ENCODE measurements at regions not wholly inside any gene's neighbourhood (a gene's known extent, or its start where the extent isn't known, plus 50 kb on each side); places are given as distances from the start of the nearest gene placed in this dataset.

GRCh38 chr6:147911686-147912085, 403.2 kb downstream of the SAMD5 start:
- no peak for TF ChIP-seq CTCF (IDR thresholded peaks at IDR 0.05; ENCODE audit: insufficient read depth, low read length, severe bottlenecking)
- Histone ChIP-seq H3K27me3 (ENCODE audit: control insufficient read depth, insufficient read depth, low read length) (no peaks in the 10 kb centered on the region), H3K36me3 (ENCODE audit: control insufficient read depth, insufficient read depth, low read length) (no peaks in the 10 kb centered on the region), H3K4me3 (ENCODE audit: low read depth, low read length) (no peak overlapping the region)
- DNase-seq (ENCODE audit: low read depth), result no peak
- FAIRE-seq, result no peak

DNA sequence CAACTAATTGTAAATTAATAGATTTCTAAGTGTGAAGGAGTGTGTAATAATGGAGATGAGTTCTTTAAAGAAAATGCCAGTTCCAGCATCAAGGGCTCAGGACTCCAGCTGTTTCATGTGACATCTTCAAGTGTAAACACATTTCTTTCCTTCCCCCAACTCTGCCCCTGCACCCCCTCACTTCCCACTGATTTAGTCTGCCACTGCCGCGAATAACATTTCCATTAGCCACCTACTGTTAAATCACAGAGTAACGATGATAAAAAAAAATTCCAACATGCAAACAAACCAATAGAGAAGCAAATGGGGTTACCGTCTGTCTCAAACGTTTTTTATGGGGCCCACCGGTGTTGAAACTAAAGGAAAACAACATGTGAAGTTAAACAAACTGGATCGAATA, 414.3 kb downstream of the SAMD5 start:
- Histone ChIP-seq H3K27me3 (ENCODE audit: control insufficient read depth, insufficient read depth, low read length) (no peaks in the 10 kb centered on the region), H3K36me3 (ENCODE audit: control insufficient read depth, insufficient read depth, low read length) (no peaks in the 10 kb centered on the region), H3K4me3 (ENCODE audit: low read depth, low read length) (no peak overlapping the region)
- no peak for DNase-seq (ENCODE audit: low read depth)
- TF ChIP-seq CTCF (IDR thresholded peaks at IDR 0.05; ENCODE audit: insufficient read depth, low read length, severe bottlenecking), result no peak
- FAIRE-seq, result no peak

- DNase-seq (ENCODE audit: low read depth) (no peak), FAIRE-seq (no peak)
- no peak overlapping the region for H3K4me3 ChIP-seq (ENCODE audit: low read depth, low read length)
- no peak for TF ChIP-seq CTCF (IDR thresholded peaks at IDR 0.05; ENCODE audit: insufficient read depth, low read length, severe bottlenecking)
- H3K36me3 ChIP-seq (ENCODE audit: control insufficient read depth, insufficient read depth, low read length), result no peaks in the 10 kb centered on the region
- H3K27me3 ChIP-seq (ENCODE audit: control insufficient read depth, insufficient read depth, low read length), result no peaks in the 10 kb centered on the region
These were observed 416.1 kb downstream of the SAMD5 start for GRCh38 chr6:147924598-147924997.

GRCh38 chr6:147925826-147926225, 416.8 kb upstream of the SASH1 start:
- no peak for FAIRE-seq
- H3K4me3 ChIP-seq (ENCODE audit: low read depth, low read length), result no peak overlapping the region

GRCh38 chr6:147930745-147931144, 411.9 kb upstream of the SASH1 start:
- peak; percentile 68 for DNase-seq (ENCODE audit: low read depth)
- no peak for FAIRE-seq
- no peak overlapping the region for H3K4me3 ChIP-seq (ENCODE audit: low read depth, low read length)
- H3K27me3 ChIP-seq (ENCODE audit: control insufficient read depth, insufficient read depth, low read length), result no peaks in the 10 kb centered on the region
- no peak for TF ChIP-seq CTCF (IDR thresholded peaks at IDR 0.05; ENCODE audit: insufficient read depth, low read length, severe bottlenecking)
- H3K36me3 ChIP-seq (ENCODE audit: control insufficient read depth, insufficient read depth, low read length), result no peaks in the 10 kb centered on the region

More at GRCh38 chr6:147925826-147926225, 416.8 kb upstream of the SASH1 start:
- no peak for TF ChIP-seq CTCF (IDR thresholded peaks at IDR 0.05; ENCODE audit: insufficient read depth, low read length, severe bottlenecking)
- no peaks in the 10 kb centered on the region for H3K36me3 ChIP-seq (ENCODE audit: control insufficient read depth, insufficient read depth, low read length)
- DNase-seq (ENCODE audit: low read depth), result no peak
- H3K27me3 ChIP-seq (ENCODE audit: control insufficient read depth, insufficient read depth, low read length), result no peaks in the 10 kb centered on the region

- Histone ChIP-seq H3K4me3 (ENCODE audit: low read depth, low read length) (no peak overlapping the region), H3K36me3 (ENCODE audit: control insufficient read depth, insufficient read depth, low read length) (no peaks in the 10 kb centered on the region), H3K27me3 (ENCODE audit: control insufficient read depth, insufficient read depth, low read length) (no peaks in the 10 kb centered on the region)
- no peak for TF ChIP-seq CTCF (IDR thresholded peaks at IDR 0.05; ENCODE audit: insufficient read depth, low read length, severe bottlenecking)
- DNase-seq (ENCODE audit: low read depth) (no peak), FAIRE-seq (no peak)
These were observed 409.4 kb upstream of the SASH1 start for GRCh38 chr6:147933224-147933623.

All from bronchial epithelial cell (primary cell).